GM12892 (cell line): ENCODE measurements at regions not wholly inside any gene's neighbourhood (a gene's known extent, or its start where the extent isn't known, plus 50 kb on each side); places are given as distances from the start of the nearest gene placed in this dataset.

Source experiments
- POLR2A ChIP-seq: IDR thresholded peaks from 2 replicates; pipeline ENCODE4 v1.6.1; 2011; ENCODE audit warnings: low read depth, low read length, control low read depth
- POLR2AphosphoS5 ChIP-seq: IDR thresholded peaks from 2 replicates; pipeline ENCODE4 v1.6.1; 2011; ENCODE audit warnings: low read depth, low read length, control low read depth

- no peak for TF ChIP-seq POLR2A
- no peak for TF ChIP-seq POLR2AphosphoS5
Measured at GRCh38 chr13:50244355-50244712, 229.1 kb downstream of the KCNRG start.
